Calu3 (cell line): ENCODE measurements at regions not wholly inside any gene's neighbourhood (a gene's known extent, or its start where the extent isn't known, plus 50 kb on each side); places are given as distances from the start of the nearest gene placed in this dataset.

ENCODE experiments used
- BruUV-seq: library from RNA; stranded (reverse); fragments of 400-500 nt; replicated peaks from 2 replicates; lab custom pipeline; 2021; lab: Mats Ljungman, UMichigan
- CTCF ChIA-PET: fragments of 300-600 bp; sonication (Branson Sonifier 250); formaldehyde crosslinking; loops from one replicate; lab custom pipeline; 2022; ENCODE audit warnings: antibody characterized with exemption; lab: Charles Lee
- DNase-seq: peaks from one replicate; pipeline ENCODE4 v3.0.0; 2022
- H3K27ac Mint-ChIP-seq: one replicate; pipeline ENCODE4 v1.8.0; 2022; ENCODE audit warnings: mixed read lengths; ENCODE audit not compliant: unreplicated experiment
- H3K27me3 Mint-ChIP-seq: one replicate; pipeline ENCODE4 v1.8.0; 2022; ENCODE audit warnings: mixed read lengths; ENCODE audit not compliant: unreplicated experiment
- H3K36me3 Mint-ChIP-seq: one replicate; pipeline ENCODE4 v1.8.0; 2022; ENCODE audit warnings: mild to moderate bottlenecking, moderate library complexity, mixed read lengths; ENCODE audit not compliant: insufficient read depth, unreplicated experiment
- H3K4me1 Mint-ChIP-seq: one replicate; pipeline ENCODE4 v1.8.0; 2022; ENCODE audit warnings: mild to moderate bottlenecking, low read depth, mixed read lengths; ENCODE audit not compliant: unreplicated experiment
- H3K4me3 Mint-ChIP-seq: one replicate; pipeline ENCODE4 v1.8.0; 2022; ENCODE audit warnings: mild to moderate bottlenecking, low read depth, moderate library complexity, mixed read lengths; ENCODE audit not compliant: unreplicated experiment
- H3K9me3 Mint-ChIP-seq: one replicate; pipeline ENCODE4 v1.8.0; 2022; ENCODE audit warnings: low read depth, mixed read lengths; ENCODE audit not compliant: unreplicated experiment
- intact Hi-C: fragments of 100-400 bp; cut with micrococcal nuclease; formaldehyde crosslinking; loops from one replicate; pipeline ENCODE4 v1.10.0; 2022; ENCODE audit not compliant: unreplicated experiment
- TF ChIP-seq, protein P1 (sequence below): fragments of 200-600 bp; IDR thresholded peaks from one replicate; pipeline ENCODE4 v1.8.0; 2022; ENCODE audit warnings: antibody characterized with exemption; ENCODE audit not compliant: unreplicated experiment

GRCh38 chr2:147500229-147500628, 344.6 kb upstream of the ACVR2A start:
- CTCF ChIA-PET: interaction anchor here (0.7 kb wide), 1 partner anchor 28 kb away, joined by 3 read pairs; no protein-coding TSS in a partner anchor
- TF ChIP-seq, protein P1, sequence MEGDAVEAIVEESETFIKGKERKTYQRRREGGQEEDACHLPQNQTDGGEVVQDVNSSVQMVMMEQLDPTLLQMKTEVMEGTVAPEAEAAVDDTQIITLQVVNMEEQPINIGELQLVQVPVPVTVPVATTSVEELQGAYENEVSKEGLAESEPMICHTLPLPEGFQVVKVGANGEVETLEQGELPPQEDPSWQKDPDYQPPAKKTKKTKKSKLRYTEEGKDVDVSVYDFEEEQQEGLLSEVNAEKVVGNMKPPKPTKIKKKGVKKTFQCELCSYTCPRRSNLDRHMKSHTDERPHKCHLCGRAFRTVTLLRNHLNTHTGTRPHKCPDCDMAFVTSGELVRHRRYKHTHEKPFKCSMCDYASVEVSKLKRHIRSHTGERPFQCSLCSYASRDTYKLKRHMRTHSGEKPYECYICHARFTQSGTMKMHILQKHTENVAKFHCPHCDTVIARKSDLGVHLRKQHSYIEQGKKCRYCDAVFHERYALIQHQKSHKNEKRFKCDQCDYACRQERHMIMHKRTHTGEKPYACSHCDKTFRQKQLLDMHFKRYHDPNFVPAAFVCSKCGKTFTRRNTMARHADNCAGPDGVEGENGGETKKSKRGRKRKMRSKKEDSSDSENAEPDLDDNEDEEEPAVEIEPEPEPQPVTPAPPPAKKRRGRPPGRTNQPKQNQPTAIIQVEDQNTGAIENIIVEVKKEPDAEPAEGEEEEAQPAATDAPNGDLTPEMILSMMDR: no peak
- Mint-ChIP-seq H3K27ac (no peak overlapping the region), H3K4me1 (no peaks in the 10 kb centered on the region), H3K27me3 (no peaks in the 10 kb centered on the region), H3K4me3 (no peak overlapping the region), H3K9me3 (no peaks in the 10 kb centered on the region), H3K36me3 (no peaks in the 10 kb centered on the region)
- BruUV-seq: no TSS peak
- intact Hi-C loops: no loop called here
- no peak for DNase-seq

GRCh38 chr2:147499785-147500184, 345.0 kb upstream of the ACVR2A start:
- BruUV-seq: no TSS peak
- H3K27me3 Mint-ChIP-seq: no peaks in the 10 kb centered on the region
- no peaks in the 10 kb centered on the region for H3K36me3 Mint-ChIP-seq
- H3K4me1 Mint-ChIP-seq: no peaks in the 10 kb centered on the region
- CTCF ChIA-PET: interaction anchor here (0.7 kb wide), 1 partner anchor 28 kb away, joined by 3 read pairs; no protein-coding TSS in a partner anchor
- TF ChIP-seq, protein P1: no peak
- H3K9me3 Mint-ChIP-seq: no peaks in the 10 kb centered on the region
- intact Hi-C loops: no loop called here
- DNase-seq: no peak
- no peak overlapping the region for H3K4me3 Mint-ChIP-seq
- no peak overlapping the region for H3K27ac Mint-ChIP-seq

- no peak overlapping the region for H3K4me3 Mint-ChIP-seq
- DNase-seq: no peak
These were observed 349.1 kb upstream of the ACVR2A start for GRCh38 chr2:147495734-147496133.

DNA sequence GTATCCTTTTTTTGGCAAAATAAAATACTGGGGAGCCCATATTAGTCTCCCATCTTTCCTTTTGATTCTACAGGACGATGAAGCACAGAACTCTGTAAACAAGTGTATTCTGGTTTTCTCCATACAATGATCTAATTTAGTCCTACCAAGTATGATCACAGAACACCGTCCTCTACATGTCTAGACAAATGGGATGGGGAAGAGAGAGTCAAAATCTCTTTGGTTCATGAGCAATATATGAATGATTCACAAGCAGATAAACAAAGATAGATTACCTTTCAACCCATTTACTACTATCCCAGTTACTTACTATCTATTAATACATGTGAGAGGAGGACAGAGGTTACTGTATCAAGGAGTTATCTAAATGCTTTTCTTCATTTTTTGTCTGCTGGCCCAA, 352.4 kb upstream of the ACVR2A start:
- TF ChIP-seq, protein P1: no peak
- Mint-ChIP-seq H3K4me3 (no peak overlapping the region), H3K36me3 (no peaks in the 10 kb centered on the region), H3K27me3 (no peaks in the 10 kb centered on the region), H3K27ac (no peak overlapping the region), H3K4me1 (no peaks in the 10 kb centered on the region), H3K9me3 (no peaks in the 10 kb centered on the region)
- intact Hi-C loops: no loop called here
- CTCF ChIA-PET: no interaction called here
- no peak for DNase-seq
- no TSS peak for BruUV-seq

More at GRCh38 chr2:147495734-147496133, 349.1 kb upstream of the ACVR2A start:
- intact Hi-C loops: no loop called here
- TF ChIP-seq, protein P1: no peak
- no TSS peak for BruUV-seq
- CTCF ChIA-PET: no interaction called here
- H3K4me1 Mint-ChIP-seq: no peaks in the 10 kb centered on the region
- H3K36me3 Mint-ChIP-seq: no peaks in the 10 kb centered on the region
- no peaks in the 10 kb centered on the region for H3K27me3 Mint-ChIP-seq
- no peaks in the 10 kb centered on the region for H3K9me3 Mint-ChIP-seq
- no peak overlapping the region for H3K27ac Mint-ChIP-seq
